GM12865 (cell line): ENCODE measurements at regions not wholly inside any gene's neighbourhood (a gene's known extent, or its start where the extent isn't known, plus 50 kb on each side); places are given as distances from the start of the nearest gene placed in this dataset.

ENCODE experiments used
- DNase-seq: peaks from one replicate; pipeline ENCODE4 v3.0.0; 2010; ENCODE audit warnings: low read depth
- H3K4me3 ChIP-seq: 2 replicates; pipeline ENCODE4 v1.5.1; 2011; ENCODE audit warnings: mild to moderate bottlenecking, low read depth, low read length, control low read depth
- CTCF ChIP-seq: IDR thresholded peaks from 2 replicates; pipeline ENCODE4 v1.5.1; 2011; ENCODE audit warnings: low read length, control low read depth, low read depth, inconsistent platforms; ENCODE audit not compliant: insufficient read depth; ENCODE audit errors: missing control alignments

- TF ChIP-seq CTCF: no peak
Observed at GRCh38 chr7:11952972-11953371, 121.0 kb upstream of the THSD7A start.

DNA sequence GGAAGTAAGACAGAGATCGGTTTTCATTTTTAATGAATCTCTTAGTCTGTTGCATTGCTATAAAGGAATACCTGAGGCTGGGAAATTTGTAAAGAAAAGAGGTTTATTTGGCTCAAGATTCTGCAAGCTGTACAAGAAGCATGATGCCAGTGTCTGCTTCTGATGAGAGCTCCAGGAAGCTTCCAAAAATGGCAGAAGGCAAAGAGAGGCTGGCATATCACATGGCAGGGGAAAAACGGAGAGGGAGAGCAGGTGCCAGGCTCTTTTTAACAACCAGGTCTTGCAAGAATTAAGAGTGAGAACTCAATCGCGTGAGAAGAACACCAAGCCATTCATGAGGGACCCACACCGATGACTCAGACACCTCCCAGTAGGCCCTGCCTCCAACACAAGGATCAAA, 125.0 kb upstream of the THSD7A start:
- no peak overlapping the region for H3K4me3 ChIP-seq
- DNase-seq: no peak
- TF ChIP-seq CTCF: no peak

More at GRCh38 chr7:11952972-11953371, 121.0 kb upstream of the THSD7A start:
- DNase-seq: no peak
- H3K4me3 ChIP-seq: no peak overlapping the region

DNA sequence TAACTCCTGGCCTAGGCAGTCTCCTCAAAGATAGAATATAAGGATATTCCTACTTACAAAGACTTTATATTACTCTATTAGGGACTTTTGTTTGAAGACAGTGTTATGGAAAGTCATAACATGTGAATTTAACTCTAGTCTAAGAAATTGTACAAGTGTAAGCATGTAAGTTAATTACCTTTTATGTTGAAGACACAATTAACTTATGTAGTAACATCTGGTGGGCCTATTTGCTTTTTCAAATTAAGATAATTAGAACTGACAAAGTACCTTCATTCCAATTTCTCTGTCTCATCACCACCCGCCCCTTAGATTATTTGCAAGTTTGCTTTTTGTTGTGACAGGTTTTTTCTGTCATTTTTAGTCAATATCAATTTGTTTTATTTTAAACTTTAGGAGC, 126.0 kb upstream of the THSD7A start:
- H3K4me3 ChIP-seq: no peak overlapping the region
- TF ChIP-seq CTCF: no peak
- no peak for DNase-seq

DNA sequence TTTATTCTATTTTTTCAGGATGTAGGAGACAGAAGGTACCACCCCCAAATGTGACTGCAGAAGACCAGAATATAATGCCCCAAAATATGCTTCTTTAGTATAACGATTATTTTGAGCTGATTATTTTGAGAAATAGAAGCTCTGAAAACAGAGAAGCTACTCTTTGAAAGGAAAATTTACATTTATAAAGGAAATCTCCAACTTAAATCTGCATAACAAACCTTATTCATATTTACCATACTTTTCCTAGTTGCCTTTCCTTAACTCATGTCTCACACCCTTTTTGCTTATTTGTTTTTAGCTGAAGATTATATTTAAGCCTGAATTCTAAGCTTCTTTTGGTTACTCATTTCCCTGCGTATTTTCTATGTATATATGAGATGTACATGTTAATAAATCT, 127.1 kb upstream of the THSD7A start:
- no peak overlapping the region for H3K4me3 ChIP-seq
- DNase-seq: no peak
- no peak for TF ChIP-seq CTCF

DNA sequence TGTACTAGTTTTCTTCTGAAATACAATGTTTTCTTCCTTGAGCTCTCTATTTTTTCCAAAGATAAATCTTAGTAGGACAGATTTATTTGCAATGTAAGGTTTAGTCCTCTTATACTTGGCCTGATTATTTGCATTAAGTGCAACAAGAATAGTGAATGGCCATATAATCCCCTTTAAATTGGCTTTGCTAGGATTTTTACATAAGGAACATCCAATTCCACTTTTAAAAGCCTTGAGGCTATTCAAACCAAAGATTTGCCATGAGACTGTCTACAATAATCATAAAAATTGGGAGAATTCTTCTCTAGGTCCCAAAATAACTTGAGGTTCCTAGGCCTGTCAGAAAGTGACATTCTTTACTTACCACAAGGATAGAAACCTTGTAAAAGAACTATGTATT, 128.6 kb upstream of the THSD7A start:
- no peak for TF ChIP-seq CTCF
- no peak overlapping the region for H3K4me3 ChIP-seq
- DNase-seq: no peak

- DNase-seq: no peak
- no peak overlapping the region for H3K4me3 ChIP-seq
- TF ChIP-seq CTCF: no peak
Observed at GRCh38 chr7:11969643-11970042, 137.6 kb upstream of the THSD7A start.

- no peak for DNase-seq
- H3K4me3 ChIP-seq: no peak overlapping the region
- no peak for TF ChIP-seq CTCF
Observed at GRCh38 chr7:11970132-11970531, 138.1 kb upstream of the THSD7A start.
